Panc1 (cell line): ENCODE measurements at regions not wholly inside any gene's neighbourhood (a gene's known extent, or its start where the extent isn't known, plus 50 kb on each side); places are given as distances from the start of the nearest gene placed in this dataset.

Experiments used
- ATAC-seq: fragments of 200-7000 bp; cut with Tn5 transposase; 2 replicates; pipeline ENCODE4 v1.9.1; 2020; ENCODE audit warnings: mild to moderate bottlenecking, moderate library complexity
- BruUV-seq: library from RNA; stranded (reverse); fragments of 400-500 nt; replicated peaks from 2 replicates; lab custom pipeline; 2021; lab: Mats Ljungman, UMichigan
- CTCF ChIA-PET: fragments of 300-600 bp; sonication (Branson Sonifier 250); formaldehyde crosslinking; loops from one replicate; lab custom pipeline; 2022; ENCODE audit warnings: antibody characterized with exemption; lab: Charles Lee
- POLR2A ChIA-PET: fragments of 300-600 bp; sonication (Branson Sonifier 250); formaldehyde crosslinking; loops from one replicate; lab custom pipeline; 2022; ENCODE audit warnings: antibody characterized with exemption; lab: Charles Lee
- DNase-seq: peaks from one replicate; pipeline ENCODE4 v3.0.0-alpha.2; 2010; ENCODE audit warnings: low read depth, low spot score
- H3K27ac ChIP-seq: 2 replicates; pipeline ENCODE4 v1.5.1; 2011; ENCODE audit warnings: mild to moderate bottlenecking, low read length, inconsistent platforms
- H3K27me3 ChIP-seq: fragments of 200-500 bp; sonication (Bioruptor generic); 2 replicates; pipeline ENCODE4 v1.6.0; 2014; ENCODE audit warnings: low read length, inconsistent platforms; ENCODE audit not compliant: control insufficient read depth, insufficient read depth
- H3K36me3 ChIP-seq: fragments of 200-500 bp; sonication (Bioruptor generic); 2 replicates; pipeline ENCODE4 v1.5.1; 2014; ENCODE audit warnings: inconsistent platforms, mild to moderate bottlenecking, low read length, moderate library complexity; ENCODE audit not compliant: control insufficient read depth, insufficient read depth
- H3K4me1 ChIP-seq: 2 replicates; pipeline ENCODE4 v1.5.1; 2011; ENCODE audit warnings: inconsistent platforms, mild to moderate bottlenecking, low read length, moderate library complexity; ENCODE audit not compliant: control insufficient read depth, insufficient read depth
- H3K4me3 ChIP-seq, 2 experiments: 2 replicates each; pipeline ENCODE4 v1.5.1; 2011 to 2012; ENCODE audit warnings: low read depth in 2 of 2, low read length in 2 of 2, mild to moderate bottlenecking in 2 of 2, inconsistent platforms in 1 of 2, moderate library complexity in 1 of 2
- H3K9me3 ChIP-seq: fragments of 200-500 bp; sonication (Bioruptor generic); 2 replicates; pipeline ENCODE4 v1.5.1; 2014; ENCODE audit warnings: low read depth, mild to moderate bottlenecking, inconsistent platforms, low read length, moderate library complexity; ENCODE audit not compliant: control insufficient read depth, insufficient read depth
- CTCF ChIP-seq: fragments of 450-650 bp; IDR thresholded peaks from 2 replicates; pipeline ENCODE4 v1.5.1; 2017; ENCODE audit warnings: mild to moderate bottlenecking
- POLR2AphosphoS5 ChIP-seq: IDR thresholded peaks from 2 replicates; pipeline ENCODE4 v1.6.1; 2012; ENCODE audit warnings: mild to moderate bottlenecking, low read depth, low read length, moderate library complexity
- REST ChIP-seq, 2 experiments: IDR thresholded peaks; 2 replicates each; pipeline ENCODE4 v1.6.1; 2011 to 2012; ENCODE audit warnings: low read depth in 2 of 2, control low read depth in 1 of 2, low read length in 1 of 2, mild to moderate bottlenecking in 1 of 2, moderate library complexity in 1 of 2; ENCODE audit not compliant: insufficient read depth in 1 of 2
- SIN3A ChIP-seq: IDR thresholded peaks from 2 replicates; pipeline ENCODE4 v1.6.1; 2012; ENCODE audit warnings: low read depth, mild to moderate bottlenecking, low read length, moderate library complexity, borderline replicate concordance; ENCODE audit not compliant: insufficient read depth
- TCF7L2 ChIP-seq: IDR thresholded peaks from 2 replicates; pipeline ENCODE4 v1.6.1; 2011; ENCODE audit warnings: mild to moderate bottlenecking, low read depth, low read length, inconsistent platforms
- in situ Hi-C: cut with HindIII; loops from 2 replicates; pipeline ENCODE4 v1.10.0; 2016; ENCODE audit warnings: low sequenced_read_pairs, low pct_unique_long_range_greater_than_20kb
- intact Hi-C: fragments of 100-400 bp; cut with micrococcal nuclease; formaldehyde crosslinking; loops from one replicate; pipeline ENCODE4 v1.10.0; 2022; ENCODE audit not compliant: unreplicated experiment

GRCh38 chr20:12353842-12354241, 436.1 kb downstream of the BTBD3 start:
- in situ Hi-C loops: no loop called here
- TF ChIP-seq REST (IDR thresholded peaks at IDR 0.05; ENCODE audit: insufficient read depth in 1 of 2, low read depth in 2 of 2, low read length in 1 of 2): no peak
- ChIA-PET POLR2A (no interaction called here), CTCF (no interaction called here)
- intact Hi-C loops: no loop called here
- BruUV-seq: no TSS peak
- H3K36me3 ChIP-seq: no peaks in the 10 kb centered on the region
- no peak for DNase-seq
- H3K27ac ChIP-seq: no peak overlapping the region
- no peaks in the 10 kb centered on the region for H3K4me1 ChIP-seq
- H3K27me3 ChIP-seq: no peaks in the 10 kb centered on the region
- H3K4me3 ChIP-seq: no peak overlapping the region
- no peaks in the 10 kb centered on the region for H3K9me3 ChIP-seq
- no peak for ATAC-seq

- intact Hi-C loops: no loop called here
- ChIA-PET POLR2A (no interaction called here), CTCF (no interaction called here)
- Histone ChIP-seq H3K4me3 (no peak overlapping the region), H3K9me3 (no peaks in the 10 kb centered on the region), H3K4me1 (no peaks in the 10 kb centered on the region), H3K36me3 (no peaks in the 10 kb centered on the region), H3K27me3 (no peaks in the 10 kb centered on the region), H3K27ac (no peak overlapping the region)
- ATAC-seq: no peak
- DNase-seq: no peak
- no TSS peak for BruUV-seq
- no peak for TF ChIP-seq CTCF
- no peak for TF ChIP-seq POLR2AphosphoS5
- no peak for TF ChIP-seq REST (IDR thresholded peaks at IDR 0.05; ENCODE audit: insufficient read depth in 1 of 2, low read depth in 2 of 2, low read length in 1 of 2)
- TF ChIP-seq SIN3A: no peak
- no peak for TF ChIP-seq TCF7L2
- in situ Hi-C loops: no loop called here
These were observed 437.0 kb downstream of the BTBD3 start for GRCh38 chr20:12354725-12355124.
